ENCODE measurements at regions not wholly inside any gene's neighbourhood (a gene's known extent, or its start where the extent isn't known, plus 50 kb on each side); places are given as distances from the start of the nearest gene placed in this dataset.

GRCh38 chr20:48076747-48077146 lies 291.5 kb upstream of the SULF2 start:
- in situ Hi-C loops (cut with MboI) = no loop called here
- no peaks in the 10 kb centered on the region for H3K36me3 ChIP-seq (ENCODE audit: control insufficient read depth in 2 of 2, insufficient read depth in 2 of 2, low read length in 1 of 2)
- no peak overlapping the region for H2AFZ ChIP-seq (ENCODE audit: control insufficient read depth, low read depth, low read length)
- ATAC-seq = no peak
- no TSS peak for BruUV-seq (replicated peaks)
- no peak for FAIRE-seq
- no peaks in the 10 kb centered on the region for H3K27me3 ChIP-seq (replicated peaks in 1 of 2; ENCODE audit: control insufficient read depth in 2 of 2, insufficient read depth in 2 of 2, low read length in 1 of 2)
- H3K4me1 ChIP-seq (ENCODE audit: control insufficient read depth, insufficient read depth, low read length) = no peaks in the 10 kb centered on the region
- RAD21 ChIA-PET (ENCODE audit: unreplicated experiment) = no interaction called here
- no peak overlapping the region for H3K4me3 ChIP-seq
- WGBS (ENCODE audit: insufficient coverage, insufficient replicate concordance, low lambda C conversion rate, missing lambda C conversion rate) = 39% methylated on average over 6 of the region's 6 CpGs
- H3K9me3 ChIP-seq (replicated peaks; ENCODE audit: control insufficient read depth, insufficient read depth, low read length) = no peaks in the 10 kb centered on the region
- H4K20me1 ChIP-seq (ENCODE audit: control insufficient read depth, insufficient read depth) = no peaks in the 10 kb centered on the region
- H3K27ac ChIP-seq (ENCODE audit: control insufficient read depth, insufficient read depth) = no peak overlapping the region
- H3K79me2 ChIP-seq (ENCODE audit: control insufficient read depth, insufficient read depth, low read length) = no peaks in the 10 kb centered on the region
- CTCF ChIA-PET = no interaction called here
- H3K4me2 ChIP-seq (ENCODE audit: control insufficient read depth, insufficient read depth) = no peak overlapping the region
- POLR2A ChIA-PET = no interaction called here
- H3K9ac ChIP-seq (ENCODE audit: control insufficient read depth, insufficient read depth, low read length) = no peak overlapping the region
- intact Hi-C loops (cut with micrococcal nuclease; ENCODE audit: unreplicated experiment) = no loop called here
- SMC1A ChIA-PET (ENCODE audit: uncharacterized antibody, unreplicated experiment) = no interaction called here
- DNase-seq (ENCODE audit: low read depth, low spot score) = no peak
- TF ChIP-seq BMI1 (IDR thresholded peaks at IDR 0.05; ENCODE audit: borderline replicate concordance) = no peak
- TF ChIP-seq ZNF687 (IDR thresholded peaks at IDR 0.05) = no peak
- no peak for TF ChIP-seq HSF1 (IDR thresholded peaks at IDR 0.05; ENCODE audit: low read depth, low read length)
- no peak for TF ChIP-seq USF2 (IDR thresholded peaks at IDR 0.05; ENCODE audit: borderline replicate concordance, low read depth, low read length)
- TF ChIP-seq SMAD5 (IDR thresholded peaks at IDR 0.05; ENCODE audit: low read depth) = no peak
- no peak for TF ChIP-seq ELK1 (IDR thresholded peaks at IDR 0.05; ENCODE audit: low read depth, low read length)
- no peak for TF ChIP-seq RUNX3 (IDR thresholded peaks at IDR 0.05; ENCODE audit: low read length)
- no peak for TF ChIP-seq RCOR1 (conservative IDR thresholded peaks at IDR 0.05; ENCODE audit: low read depth, low read length)
- no peak for TF ChIP-seq ASH2L (IDR thresholded peaks at IDR 0.05; ENCODE audit: borderline replicate concordance, low read depth)
- TF ChIP-seq ZNF592 (IDR thresholded peaks at IDR 0.05) = no peak
- no peak for TF ChIP-seq ZNF217 (IDR thresholded peaks at IDR 0.05)
- no peak for TF ChIP-seq IRF4 (IDR thresholded peaks at IDR 0.05; ENCODE audit: low read depth, low read length)
- no peak for TF ChIP-seq ATF7 (IDR thresholded peaks at IDR 0.05; ENCODE audit: low read depth)
- TF ChIP-seq NRF1 (conservative IDR thresholded peaks at IDR 0.05; ENCODE audit: low read depth, low read length) = no peak
